ENCODE measurements at regions not wholly inside any gene's neighbourhood (a gene's known extent, or its start where the extent isn't known, plus 50 kb on each side); places are given as distances from the start of the nearest gene placed in this dataset.

DNA sequence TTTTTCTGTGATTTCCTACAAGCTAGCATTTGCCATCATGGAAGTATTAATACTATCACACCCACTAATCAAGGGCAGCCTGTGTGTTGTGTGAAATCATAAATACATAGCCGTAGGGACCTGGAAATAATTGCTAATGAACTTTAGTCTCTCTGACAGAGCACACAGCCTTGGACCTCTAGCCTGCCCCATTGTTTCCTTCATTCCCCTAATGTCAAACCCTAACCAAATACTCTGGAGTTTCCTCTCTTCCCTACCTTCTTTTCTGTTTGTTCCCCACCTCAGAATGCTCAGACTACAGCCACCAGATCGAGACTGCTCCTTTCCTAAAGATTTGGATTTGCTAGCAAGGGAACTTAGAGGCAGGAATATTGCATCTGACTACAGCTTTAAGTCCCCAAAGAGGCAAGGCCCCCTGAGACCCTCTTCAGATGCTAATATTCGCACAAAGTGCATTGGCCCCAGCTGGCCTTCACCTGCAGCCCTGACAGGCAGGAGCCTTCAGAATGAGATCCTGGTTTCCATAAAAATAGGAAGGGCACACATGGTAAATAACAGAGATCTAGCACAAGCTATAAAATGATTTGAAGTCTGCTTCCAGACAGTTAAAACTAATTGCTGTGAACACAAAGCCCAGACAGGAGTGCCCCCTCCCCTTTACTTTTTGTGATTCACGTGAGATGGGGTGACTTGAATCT is 279.2 kb upstream of the DCC start:
- TF ChIP-seq, protein P1, sequence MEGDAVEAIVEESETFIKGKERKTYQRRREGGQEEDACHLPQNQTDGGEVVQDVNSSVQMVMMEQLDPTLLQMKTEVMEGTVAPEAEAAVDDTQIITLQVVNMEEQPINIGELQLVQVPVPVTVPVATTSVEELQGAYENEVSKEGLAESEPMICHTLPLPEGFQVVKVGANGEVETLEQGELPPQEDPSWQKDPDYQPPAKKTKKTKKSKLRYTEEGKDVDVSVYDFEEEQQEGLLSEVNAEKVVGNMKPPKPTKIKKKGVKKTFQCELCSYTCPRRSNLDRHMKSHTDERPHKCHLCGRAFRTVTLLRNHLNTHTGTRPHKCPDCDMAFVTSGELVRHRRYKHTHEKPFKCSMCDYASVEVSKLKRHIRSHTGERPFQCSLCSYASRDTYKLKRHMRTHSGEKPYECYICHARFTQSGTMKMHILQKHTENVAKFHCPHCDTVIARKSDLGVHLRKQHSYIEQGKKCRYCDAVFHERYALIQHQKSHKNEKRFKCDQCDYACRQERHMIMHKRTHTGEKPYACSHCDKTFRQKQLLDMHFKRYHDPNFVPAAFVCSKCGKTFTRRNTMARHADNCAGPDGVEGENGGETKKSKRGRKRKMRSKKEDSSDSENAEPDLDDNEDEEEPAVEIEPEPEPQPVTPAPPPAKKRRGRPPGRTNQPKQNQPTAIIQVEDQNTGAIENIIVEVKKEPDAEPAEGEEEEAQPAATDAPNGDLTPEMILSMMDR (conservative IDR thresholded peaks at IDR 0.05; ENCODE audit: low read depth, low read length), result no peak
- no peak for TF ChIP-seq EZH2 (IDR thresholded peaks at IDR 0.05; ENCODE audit: low read length, unreplicated experiment)
